ENCODE measurements at regions not wholly inside any gene's neighbourhood (a gene's known extent, or its start where the extent isn't known, plus 50 kb on each side); places are given as distances from the start of the nearest gene placed in this dataset.
"Not testable (repeated sequence)": the region's sequence is repeated elsewhere in the genome, so short reads cannot be mapped to it uniquely, and the experiment has no call there.

DNA sequence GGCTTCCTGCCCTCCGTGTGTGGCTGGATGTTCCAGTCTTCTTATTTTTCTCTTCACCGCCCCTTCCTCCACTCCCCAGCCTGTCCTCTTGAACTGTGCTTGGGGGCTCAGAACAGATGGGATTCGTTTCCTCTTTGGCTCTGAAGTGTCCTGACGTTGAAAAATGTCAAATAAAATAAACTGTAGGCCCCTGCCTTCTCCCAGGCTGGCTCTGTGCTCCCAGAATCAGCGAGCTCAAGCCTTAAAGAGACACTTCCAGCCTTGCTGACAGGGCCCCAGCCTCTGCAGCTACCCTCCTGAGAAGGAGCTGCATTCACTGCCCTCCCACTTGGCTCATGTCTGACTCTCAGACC lies 104.2 kb upstream of the IPO9 start:
- no peak for DNase-seq (ENCODE audit: low read depth, low spot score)

DNA sequence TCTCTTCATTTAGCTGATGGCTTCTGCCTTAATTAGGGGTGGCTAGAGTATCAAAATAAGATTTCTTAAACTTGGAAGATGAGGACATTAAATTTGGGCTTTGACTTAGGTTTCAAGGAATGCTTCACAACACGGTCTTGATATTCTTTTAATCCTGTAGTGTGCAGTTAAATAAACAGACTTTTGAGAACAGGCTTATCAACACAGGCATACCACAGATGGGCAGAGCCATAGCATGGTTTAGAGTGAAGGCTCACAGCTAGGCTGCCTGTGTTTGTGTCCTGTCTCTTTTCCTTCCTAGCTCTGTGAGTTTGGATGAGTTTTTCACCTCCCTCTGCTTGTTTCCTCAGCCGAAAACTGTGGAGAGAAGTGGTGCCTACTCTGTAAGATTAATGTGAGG lies 102.3 kb upstream of the IPO9 start:
- no peak for DNase-seq (ENCODE audit: low read depth, low spot score)

DNA sequence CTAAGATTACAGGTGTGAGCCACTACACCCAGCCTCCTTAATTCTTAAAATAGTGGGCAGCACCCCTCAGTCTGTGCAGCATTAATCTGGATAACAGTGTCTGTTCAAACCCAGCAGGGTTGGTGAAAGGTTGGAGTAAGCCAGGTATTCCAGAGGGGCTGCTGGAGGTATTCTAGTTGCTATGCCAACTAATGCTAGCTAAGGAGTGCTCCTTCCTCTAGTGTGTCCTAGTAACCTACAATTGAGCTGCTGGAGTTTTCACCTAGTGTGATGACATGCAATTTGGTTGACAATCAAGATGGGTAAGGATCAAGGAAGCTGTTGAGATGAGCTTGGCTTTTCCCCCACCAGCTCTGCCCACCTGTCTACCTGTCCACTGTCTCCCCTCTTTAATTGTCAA lies 100.2 kb upstream of the IPO9 start:
- no peak for DNase-seq (ENCODE audit: low read depth, low spot score)

DNA sequence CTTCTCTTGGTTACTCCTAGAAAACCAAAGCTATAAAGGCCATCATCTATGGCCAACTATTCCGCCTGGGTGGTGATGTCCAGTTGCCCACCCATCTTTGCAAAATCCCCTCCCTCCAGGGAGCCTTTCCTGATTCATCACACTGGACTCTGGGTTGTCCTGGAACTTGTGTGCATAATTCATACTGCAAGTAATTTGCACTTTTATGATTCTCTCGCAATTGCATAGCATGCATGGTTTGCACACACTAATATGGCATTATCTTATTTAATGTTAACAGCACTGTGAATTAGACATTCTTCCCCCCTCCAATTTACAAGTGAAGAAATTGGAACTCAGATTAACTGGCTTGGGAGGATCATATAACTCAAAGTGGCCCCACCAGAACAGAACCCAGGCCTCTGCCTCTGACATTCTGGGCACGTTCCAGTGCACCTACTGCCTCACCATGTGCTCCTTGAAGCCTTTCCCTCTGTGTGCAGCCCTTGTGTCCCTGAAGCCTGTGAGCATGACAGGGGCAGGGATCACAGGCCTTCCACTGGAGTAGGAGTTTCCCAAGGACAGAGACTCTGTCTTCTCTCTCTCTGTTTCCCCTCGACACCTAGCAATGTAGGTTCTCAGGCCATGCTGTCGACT lies 98.9 kb upstream of the IPO9 start:
- DNase-seq (ENCODE audit: low read depth, low spot score), result no peak

DNA sequence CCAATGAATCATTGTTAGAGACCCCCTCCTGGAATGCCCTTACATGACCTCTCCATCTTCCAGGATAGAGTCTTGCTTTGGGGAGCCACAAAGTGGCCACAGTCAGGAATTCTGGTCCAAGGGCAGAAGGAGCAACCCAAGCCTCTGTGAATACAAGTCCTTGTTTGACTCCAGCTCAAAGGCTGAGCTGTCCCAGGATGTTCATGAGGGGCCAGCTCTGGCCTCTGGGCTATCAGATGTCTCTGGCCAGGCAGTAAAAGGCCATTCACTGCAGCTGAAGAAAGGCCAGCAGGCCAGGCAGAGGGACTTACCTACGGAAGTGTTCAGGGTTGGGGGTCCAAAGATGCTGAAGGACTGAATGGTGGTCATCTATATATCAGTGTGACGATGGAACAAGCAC lies 98.3 kb upstream of the IPO9 start:
- no peak for DNase-seq (ENCODE audit: low read depth, low spot score)

DNA sequence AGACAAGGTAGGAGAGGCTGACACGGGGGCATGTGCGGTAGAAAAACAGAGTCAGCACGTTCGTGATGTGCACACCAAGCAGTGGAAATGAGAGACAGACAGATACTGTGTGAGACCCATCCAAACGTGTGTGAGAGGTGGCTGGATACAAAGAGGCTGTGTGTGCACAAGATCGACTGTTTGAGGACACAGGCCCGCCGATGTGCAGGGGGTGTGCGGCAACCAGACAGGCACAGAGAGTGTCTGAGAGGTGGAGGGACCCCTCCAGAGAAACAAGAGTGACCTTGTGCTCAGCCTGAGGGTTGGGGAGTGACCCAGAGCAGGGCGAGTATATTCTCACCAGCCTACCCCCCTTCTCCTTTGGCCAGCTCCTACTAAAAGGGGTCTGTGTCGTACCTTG lies 97.8 kb upstream of the IPO9 start:
- DNase-seq (ENCODE audit: low read depth, low spot score), result no peak

DNA sequence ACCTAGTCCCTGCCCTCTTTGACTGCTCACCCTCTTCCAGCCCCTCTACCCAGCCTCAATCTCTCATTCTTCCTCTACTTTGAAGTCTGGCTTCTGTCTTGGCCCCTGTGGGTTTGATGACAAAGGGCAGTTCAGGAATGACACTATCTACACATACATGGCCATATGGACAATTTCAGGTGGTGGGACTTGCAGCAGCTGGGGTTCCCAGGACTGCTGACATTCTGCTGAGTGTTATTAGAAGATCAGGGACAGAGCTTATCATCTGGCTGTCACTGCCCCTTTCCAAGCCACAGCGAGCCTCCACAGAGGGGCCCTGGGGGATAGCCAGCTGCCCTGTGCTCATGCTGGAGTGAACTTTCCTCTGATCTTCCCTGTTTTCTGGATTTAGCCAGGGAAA lies 97.4 kb upstream of the IPO9 start:
- DNase-seq (ENCODE audit: low read depth, low spot score), result no peak

DNA sequence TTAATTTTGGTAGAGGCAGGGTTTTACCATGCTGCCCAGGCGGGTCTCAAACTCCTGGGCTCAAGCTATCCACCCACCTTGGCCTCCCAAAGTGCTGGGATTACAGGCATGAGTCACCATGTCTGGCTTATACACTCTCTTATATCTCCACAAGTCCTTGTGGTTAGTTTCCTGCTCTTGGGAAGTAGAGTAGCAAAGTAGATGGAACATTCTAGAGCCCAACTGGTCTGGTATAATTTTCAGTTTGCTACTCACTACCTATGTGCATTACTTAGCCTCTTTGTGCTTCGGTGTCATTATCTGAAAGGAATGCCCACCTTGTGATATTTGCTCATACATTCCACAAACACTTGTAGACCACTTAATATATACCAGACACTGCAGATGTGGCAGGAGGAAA lies 96.6 kb upstream of the IPO9 start:
- no peak for DNase-seq (ENCODE audit: low read depth, low spot score)

DNA sequence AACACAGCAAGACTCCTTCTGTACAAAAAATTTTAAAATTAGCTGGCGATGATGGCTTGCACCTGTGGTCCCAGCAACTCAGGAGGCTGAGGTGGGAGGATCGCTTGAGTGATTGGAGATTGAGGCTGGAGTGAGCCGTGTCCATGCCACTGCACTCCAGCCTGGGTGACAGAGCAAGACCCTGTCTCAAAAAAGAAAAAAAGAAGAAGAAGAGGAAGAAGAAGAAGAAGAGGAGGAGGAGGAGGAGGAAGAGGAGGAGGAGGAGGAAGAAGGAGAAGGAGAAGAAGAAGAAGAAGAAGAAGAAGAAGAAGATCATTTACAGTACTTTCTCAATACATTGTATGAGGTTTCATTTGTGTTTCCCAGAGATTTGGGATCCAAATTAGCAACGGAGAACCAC lies 94.7 kb upstream of the IPO9 start:
- DNase-seq (ENCODE audit: low read depth, low spot score), result not testable (repeated sequence)

DNA sequence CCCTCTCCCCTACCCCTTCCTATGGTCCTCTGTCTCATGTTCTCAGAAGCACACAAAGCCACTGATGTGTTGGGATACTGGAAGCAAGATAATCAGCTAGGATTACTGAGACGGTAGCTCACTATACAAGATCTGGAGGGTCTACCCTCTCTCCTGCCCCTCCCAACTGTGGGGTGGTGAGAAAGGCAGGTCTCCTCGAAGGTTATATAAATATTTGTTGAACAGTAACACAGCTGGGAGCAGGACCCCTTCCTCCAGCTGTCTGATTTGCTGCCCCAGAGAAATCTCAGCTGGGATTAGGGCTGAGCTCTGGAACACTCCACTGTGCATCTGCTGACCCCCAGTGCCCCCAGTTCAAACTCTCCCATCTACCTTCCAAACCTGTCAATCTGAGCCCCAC lies 94.2 kb upstream of the IPO9 start:
- no peak for DNase-seq (ENCODE audit: low read depth, low spot score)

DNA sequence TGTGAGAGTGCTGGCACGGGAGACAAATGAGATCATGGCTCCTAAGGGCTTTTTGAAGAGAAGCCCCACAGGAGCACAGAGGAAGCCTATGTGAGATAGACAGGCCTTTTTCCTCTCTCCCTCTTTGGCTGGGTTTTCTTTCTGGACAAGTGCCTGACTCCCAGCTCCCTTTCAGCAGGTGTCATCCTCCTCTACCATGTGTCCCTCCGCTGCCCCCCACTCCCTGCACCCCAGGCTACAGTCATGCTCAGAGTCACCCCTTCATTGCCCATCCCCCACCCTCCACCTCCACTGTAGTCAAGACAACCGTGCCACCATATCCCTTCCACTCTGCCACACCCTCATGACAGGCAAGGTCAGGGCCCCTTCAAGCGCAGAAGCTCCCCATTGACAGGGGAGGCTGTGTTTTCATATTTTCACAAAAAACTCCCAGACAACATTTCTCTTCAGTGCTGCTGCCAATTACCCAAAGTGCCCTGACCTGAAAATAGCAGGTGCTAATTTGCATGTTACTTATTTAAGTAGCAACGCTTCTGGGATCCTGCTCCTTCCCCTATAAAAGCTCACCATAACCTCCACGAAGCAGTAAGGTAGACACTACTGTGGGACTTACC lies 92.1 kb upstream of the IPO9 start:
- no peak for DNase-seq (ENCODE audit: low read depth, low spot score)

DNA sequence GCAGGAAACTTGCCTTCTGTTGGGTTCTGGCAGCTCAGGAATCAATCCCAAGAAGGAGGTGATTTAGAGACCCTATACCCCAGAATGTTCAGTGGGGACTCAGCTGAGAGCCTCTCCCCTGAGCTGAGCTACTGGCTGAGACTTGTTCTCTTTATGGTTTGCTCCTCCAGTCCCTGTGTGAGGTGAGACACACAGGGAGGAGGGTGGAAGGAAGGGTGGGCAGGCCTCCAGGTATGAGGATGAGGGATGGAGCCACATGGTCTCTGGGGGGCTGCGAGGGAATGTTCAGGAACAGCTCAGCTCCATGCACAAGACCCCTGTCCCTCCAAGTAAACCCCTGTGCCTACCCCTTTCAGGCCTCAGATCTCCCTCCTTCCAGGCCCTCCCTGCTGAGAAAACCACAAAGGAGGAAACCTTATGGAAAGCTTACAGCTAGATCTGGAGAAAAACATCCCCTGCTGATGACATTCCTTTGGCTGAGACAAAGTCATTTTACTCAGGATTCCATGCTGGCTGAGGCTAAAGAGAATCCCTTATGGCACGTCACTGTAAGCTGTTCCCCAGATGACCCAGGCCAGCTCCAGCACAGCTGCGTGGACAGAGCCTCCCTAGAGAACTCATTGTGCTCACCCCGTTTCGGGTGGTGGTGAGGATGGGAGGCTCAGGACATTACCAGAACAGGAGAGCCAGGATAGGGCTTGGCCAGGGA lies 91.5 kb upstream of the IPO9 start:
- no peak for DNase-seq (ENCODE audit: low read depth, low spot score)

DNA sequence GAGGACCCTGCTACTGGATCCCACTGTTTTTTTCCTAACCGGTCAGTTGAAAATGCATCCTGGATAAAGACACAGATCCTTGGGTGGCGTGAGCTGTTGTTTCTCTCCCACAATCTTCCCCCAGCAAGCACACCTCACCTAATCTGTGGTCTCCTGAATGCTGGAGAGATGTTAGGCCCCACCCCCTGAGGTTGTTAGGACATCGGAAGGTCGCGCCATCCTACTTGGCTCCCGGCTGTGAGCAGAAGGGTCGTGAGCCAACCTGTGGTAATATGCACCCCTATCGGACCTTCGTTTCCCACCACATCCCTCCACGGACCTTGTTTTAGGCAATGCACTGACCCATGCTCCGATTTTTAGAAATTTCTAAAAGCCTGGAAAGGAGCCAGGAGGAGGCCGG lies 89.9 kb upstream of the IPO9 start:
- DNase-seq (ENCODE audit: low read depth, low spot score), result no peak

DNA sequence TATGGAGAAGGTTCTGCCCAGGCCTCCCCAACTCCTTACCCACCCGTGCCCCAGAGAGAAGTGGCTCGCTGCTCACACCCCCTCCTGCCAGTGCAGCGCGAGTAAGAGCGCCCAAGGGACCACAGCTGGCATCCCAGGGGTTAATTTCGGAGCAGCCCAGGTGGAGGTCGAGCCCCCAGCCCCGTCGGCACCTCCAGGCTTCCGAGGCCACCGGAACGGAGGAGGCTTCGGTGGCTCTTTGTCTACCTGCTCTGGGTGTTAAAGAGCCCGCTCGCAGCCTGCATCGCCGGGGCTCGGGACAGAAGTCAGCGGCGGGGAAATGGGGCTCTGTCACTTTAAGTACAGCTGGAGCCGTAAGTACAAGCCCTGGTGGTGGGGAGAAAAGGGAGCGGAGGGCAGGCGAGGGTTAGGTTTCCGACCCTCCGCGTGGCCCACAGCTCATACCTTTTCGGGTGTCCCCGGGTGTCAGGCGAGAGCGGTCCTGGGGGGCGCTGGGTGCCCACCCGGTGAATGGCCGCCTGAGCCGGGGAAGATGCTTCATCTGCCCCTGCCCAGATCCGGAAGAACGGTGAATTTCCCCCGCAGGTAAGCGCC lies 89.4 kb upstream of the IPO9 start:
- no peak for DNase-seq (ENCODE audit: low read depth, low spot score)

DNA sequence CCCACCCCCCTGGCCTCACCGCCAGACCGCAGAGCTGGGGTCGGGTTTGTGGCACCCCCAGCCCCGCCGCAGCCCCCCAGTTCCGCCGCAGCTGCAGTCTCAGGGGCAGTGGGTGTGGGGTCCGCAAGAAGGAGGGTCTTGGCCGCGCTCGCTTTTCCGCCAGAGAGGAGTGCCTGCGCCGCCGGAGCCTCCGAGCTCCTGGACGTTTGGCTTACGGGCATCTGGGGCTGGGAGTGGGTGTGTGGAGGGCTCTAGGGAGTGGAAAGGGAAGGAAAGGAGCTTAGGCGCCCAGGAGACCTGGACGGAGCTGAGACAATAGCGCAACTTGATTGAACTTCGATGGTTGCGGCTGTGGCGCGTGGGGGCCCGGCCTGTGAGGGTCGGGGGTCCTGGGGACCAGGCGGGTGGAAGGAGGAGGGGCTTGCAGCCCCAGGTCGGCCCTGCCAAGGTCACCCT lies 88.8 kb upstream of the IPO9 start:
- no peak for DNase-seq (ENCODE audit: low read depth, low spot score)

DNA sequence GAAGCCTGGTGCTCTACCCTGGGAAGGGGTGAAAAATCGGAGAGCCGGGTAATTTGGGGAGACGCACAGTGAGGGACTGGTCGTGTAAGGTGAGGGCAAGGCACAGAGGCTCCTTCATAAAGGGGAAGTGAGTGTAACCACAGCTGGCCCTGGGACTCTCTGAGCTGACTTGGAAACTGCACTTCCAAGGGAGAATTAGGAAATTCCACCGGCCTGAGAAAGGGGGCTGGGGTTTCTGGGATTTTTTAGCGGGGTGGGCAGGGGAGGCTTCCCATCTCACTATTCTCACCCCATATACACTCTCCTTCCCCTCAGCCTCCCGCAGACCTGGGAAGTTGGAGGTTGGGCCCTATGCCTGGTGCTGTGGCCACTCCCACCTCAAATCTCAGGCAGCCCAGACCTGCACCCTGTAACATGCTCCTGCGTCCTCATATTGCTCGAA lies 88.3 kb upstream of the IPO9 start:
- no peak for DNase-seq (ENCODE audit: low read depth, low spot score)

DNA sequence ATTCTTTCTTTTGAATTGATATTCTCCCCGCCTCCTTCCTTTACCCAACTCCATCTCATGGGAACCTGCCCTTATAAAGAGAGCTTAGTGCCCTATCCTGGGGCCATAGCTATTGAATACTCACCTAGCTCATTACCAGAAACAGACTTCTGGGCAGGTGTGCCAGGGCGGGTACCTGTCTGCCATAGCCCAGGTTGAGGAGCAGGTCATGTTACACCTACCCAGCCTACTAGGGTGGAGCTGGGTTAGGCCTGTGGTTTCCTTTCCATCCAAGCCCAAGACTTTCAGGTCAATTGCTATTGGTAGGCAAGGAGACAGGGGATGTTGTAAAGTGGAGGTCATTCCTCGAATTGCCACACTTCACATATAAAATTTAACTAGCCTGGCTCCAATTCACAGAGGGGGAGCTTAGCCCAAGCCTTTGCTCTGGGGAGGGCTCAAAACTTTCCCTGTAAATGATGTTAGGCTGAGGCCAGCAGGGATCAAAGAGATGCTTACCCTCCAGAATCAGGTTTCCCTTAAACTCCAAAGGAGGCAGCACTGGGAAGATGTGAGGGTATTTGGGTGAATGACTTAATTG lies 87.1 kb upstream of the IPO9 start:
- no peak for DNase-seq (ENCODE audit: low read depth, low spot score)

DNA sequence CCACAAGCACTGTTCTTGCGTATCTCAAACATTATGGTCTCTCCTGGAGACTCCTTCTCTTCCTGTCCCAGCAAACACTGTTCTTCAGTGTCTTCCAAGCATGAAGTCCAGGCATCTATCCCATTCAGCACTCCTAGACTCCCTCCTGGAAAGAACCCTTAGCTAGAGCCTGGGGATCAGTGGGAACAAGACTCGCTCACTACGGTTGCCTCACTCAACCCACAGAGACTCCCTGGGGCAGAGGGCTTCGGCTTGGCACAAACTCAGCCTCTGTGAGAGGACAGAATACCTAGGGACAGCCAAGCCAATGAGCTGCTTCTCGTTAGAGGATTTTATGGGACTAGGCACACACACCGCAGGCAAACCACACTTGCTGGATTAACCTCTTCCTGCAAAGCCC lies 86.5 kb upstream of the IPO9 start:
- no peak for DNase-seq (ENCODE audit: low read depth, low spot score)

DNA sequence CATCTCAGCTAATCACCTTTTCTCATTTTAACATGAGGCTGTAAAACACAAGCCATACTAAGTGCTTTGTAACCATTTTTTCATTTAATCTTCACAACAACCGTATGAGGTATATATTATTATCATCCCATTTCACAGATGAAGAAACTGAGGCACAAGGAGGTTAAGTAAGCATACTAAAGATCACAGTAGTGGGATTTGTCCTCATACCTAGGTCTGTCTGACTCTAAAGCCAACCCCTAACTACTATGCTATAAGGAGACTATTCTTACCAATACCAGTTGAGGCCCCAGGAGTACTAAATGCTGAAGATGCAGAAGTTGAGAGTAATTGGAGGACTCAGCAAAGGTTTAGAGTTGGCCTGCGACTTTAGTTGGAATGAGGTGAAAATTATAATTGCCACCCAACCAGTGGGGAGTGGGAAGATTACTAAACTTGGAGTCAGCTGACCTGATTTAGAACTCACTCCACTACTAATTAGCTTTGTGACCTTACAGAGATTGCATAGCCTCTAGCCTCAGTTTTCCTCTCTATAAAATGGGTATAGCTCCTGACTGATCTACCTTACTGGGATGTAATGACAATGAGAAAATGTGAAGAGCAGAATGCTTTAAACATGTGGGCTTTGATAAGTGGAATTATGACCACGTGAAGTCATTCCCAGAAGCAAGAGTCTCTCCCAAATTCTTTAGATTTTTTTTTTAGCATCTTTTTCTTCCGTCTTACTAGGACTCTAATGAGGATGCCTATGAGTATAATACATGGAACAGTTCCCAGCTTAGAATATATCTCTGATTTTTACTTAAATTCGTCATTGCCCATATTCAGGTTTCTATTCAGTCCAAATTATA lies 85.8 kb upstream of the IPO9 start:
- no peak for DNase-seq (ENCODE audit: low read depth, low spot score)

DNA sequence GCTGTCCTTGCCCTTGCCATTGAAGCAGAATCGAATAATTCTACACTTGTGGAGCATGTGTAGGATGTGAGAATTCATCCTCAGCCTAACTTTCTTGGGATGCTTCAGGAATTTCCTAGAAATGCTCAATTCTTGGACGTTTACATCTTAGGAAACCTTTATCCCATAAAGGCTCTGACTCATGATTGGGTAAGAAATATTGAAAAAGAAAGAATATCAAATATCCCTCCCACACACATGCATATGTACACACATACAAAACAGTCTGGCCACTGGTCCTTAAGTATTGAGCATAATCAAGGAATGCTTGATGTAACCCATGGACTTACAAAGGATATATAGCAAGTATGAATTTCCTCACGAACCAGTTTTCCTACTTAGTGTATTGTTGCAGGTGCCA lies 83.9 kb upstream of the IPO9 start:
- DNase-seq (ENCODE audit: low read depth, low spot score), result no peak

DNA sequence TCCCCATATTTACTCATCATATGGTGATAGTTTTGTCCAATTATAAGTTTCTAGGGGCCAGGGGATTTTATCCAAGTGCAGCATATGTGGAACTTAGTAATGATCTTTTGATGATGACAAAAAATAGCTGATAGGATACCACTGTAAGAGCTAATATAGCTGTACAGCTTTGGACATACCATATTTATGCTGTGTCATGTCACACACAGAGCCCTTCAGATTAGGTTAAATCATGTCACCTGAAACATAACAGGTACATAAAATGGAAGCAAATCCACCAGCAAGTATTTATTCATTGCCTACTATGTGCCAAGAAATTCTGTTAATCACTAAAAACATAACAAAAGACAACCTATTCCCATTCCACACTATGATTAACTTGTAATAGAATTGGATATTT lies 82.8 kb upstream of the IPO9 start:
- no peak for DNase-seq (ENCODE audit: low read depth, low spot score)

DNA sequence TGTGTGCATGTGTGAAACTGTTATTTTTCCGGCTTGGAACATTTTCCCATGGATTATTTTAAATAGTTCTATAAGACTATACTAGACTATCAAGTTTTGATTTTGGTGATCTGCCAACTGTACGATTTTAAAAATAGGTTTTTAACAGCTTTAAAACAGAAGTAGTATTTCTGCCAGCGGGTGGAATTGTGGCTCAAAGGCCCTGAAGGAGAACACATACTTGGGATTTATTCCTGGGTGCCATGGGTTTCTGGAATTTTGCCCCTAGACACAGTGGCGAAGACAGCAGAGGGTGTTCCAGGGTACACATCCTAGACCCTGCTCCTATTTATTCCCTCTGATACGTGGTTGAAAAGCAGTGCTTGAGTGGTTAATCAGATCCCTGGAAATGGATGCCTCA lies 81.7 kb upstream of the IPO9 start:
- no peak for DNase-seq (ENCODE audit: low read depth, low spot score)

Data from iPS DF 19.7 (cell line).